GM19452 (cell line): ENCODE measurements at regions not wholly inside any gene's neighbourhood (a gene's known extent, or its start where the extent isn't known, plus 50 kb on each side); places are given as distances from the start of the nearest gene placed in this dataset.

Source experiments
- ATAC-seq: cut with Tn5 transposase; IDR thresholded peaks from one replicate; pipeline ENCODE4 v1.9.1; 2021; ENCODE audit not compliant: unreplicated experiment

DNA sequence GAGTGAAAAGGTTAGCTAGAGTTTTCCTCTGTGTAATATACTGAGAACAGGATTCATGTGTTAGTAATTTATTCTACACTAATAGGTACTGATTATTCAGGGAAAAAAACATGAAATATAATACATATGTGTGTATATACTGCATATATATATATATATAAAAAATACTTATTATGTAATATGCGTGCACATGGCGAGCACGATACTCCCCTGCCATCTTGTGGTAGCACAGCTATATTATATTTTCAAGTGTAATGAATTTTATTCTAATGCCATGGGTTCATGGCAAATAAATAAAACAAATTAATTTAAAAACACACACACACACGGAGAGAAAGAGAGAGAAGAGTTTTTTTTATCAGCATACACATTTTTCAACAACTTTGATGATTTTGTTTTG lies 460.6 kb downstream of the KCNJ2 start:
- ATAC-seq = no peak

DNA sequence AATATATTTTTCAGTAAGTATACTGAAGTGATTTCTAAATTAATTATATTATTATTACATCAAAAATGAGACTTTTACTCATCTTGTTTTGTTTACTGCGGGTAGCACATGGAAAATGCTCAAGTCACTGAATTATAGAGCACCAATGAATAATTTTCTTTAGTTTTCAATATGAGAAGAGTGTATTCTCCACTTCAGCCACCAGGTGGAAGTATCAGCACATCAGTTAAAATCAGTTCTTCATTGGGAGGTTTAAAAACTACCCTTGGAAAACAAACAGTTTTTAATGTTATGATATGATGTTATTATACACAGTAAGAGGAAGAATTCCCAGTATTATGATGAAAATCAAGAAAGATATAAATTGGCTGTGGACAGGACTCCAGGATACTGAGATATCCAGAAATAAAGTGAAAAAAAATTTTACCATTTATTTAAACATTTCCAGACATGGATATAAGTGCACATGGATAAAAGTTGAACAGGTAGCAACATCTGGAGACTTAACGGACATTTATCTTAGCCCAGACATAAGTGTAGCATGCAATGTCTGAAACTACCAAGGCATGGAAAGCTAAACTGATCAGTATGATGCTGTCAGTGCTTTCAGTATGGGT lies 467.3 kb downstream of the KCNJ2 start:
- no peak for ATAC-seq

DNA sequence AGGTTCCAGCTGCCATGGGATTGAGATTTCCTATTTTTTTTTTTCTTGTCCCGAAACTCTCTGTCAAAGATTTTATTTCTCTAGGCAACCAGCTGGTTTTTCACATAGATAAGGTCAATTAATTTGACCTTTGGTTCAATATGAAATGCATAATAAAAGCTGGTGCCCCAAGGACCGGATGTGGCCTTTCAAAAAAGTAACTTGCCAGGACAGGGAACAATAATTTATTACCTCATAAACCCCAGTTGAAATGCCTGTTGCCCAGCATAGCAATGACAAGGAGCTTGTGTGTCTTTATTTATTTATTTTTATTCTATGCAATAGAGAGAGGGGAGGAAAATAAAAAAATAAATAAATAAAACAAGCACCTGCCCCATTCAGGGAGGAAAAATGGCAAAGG lies 472.7 kb downstream of the KCNJ2 start:
- ATAC-seq = no peak

DNA sequence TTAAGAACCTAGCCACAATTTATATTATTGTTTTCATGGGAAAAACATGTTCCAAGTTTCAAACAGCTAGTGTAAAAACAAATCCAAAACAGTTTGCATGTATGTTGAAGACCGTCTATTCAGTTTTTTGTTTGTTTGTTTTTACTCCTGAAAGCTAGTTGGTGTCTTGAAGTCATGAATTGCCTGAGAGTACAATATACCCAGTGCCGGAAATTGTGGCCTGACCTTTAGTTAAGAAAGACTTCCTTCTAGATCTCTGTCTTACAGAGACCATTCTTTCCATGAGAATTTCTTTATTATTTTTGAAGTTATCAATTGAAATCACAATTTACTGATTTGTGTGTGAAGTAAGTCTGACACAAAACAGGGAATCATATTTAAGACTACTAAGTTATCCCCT lies 474.8 kb downstream of the KCNJ2 start:
- no peak for ATAC-seq

DNA sequence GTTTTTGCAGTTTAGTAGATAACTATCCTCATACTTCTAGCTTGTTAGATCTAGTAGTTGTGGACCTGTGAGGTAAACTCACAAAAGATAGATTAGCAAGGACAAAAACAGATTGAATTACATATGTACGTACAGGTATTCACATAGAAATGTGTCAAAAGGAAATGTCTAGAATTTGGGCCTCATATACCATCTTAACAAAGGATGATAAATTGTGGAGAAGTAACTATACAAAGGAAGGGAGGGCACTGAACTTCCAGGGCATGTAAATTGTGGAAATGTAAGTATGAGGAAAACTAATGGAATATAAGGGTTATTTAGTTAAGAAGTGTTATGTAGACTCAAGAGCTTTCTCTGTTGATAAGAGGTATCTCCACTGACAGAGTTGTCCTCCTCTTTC lies 477.3 kb downstream of the KCNJ2 start:
- no peak for ATAC-seq

DNA sequence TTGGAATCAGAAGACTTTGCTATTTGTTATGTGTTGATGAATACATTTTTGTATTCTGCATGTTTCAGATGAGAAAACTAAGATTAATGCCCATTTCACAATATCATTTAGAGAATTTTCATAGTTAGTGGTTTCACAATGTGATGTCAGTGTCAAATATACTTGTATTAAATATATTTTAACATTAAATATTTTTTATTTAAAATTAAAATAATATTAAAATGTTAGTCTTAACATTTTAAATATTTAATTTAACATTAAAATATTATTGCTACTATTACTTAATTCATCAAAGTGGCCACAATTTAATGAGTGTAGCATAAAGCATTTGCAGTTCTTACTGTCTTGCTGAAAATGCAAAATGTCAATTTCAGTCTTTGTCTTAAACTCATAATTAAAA lies 478.8 kb downstream of the KCNJ2 start:
- no peak for ATAC-seq

DNA sequence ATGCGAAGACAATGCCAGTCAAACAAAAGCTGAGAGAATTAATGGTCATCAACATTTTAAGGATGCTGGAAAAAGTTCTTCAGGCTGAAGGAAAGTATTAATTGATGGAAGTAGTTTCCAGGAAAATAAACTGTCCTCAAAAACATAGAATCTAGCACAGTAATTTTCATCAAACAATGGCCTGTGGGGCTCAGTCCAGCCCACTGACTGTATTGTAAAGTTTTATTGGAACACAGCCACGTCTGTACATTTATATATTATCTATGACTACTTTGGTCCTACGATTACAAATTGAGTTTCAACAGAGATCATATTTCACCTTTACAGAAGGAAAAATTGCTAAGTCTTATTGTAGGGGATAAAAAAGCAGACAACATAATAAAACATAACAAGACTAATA lies 484.5 kb downstream of the KCNJ2 start:
- no peak for ATAC-seq

DNA sequence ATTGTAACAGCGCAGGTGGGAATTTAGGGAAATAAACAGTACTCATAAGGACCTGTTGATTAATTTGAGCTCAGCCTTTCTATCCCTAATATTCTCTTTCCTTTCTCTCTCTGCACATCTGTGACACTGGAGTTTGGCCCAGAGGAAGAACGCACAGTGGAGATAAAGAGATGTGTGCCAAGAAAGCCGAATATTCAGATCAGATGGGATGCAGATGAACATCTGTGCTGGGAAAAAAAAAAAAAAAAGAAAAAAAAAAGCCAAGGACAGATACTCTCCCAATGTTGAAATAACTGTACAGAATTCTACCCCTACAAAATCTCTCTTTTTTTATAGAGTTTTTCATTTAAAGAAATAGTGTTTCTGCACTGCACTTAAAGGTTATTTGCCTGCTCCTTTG lies 485.4 kb downstream of the KCNJ2 start:
- no peak for ATAC-seq

DNA sequence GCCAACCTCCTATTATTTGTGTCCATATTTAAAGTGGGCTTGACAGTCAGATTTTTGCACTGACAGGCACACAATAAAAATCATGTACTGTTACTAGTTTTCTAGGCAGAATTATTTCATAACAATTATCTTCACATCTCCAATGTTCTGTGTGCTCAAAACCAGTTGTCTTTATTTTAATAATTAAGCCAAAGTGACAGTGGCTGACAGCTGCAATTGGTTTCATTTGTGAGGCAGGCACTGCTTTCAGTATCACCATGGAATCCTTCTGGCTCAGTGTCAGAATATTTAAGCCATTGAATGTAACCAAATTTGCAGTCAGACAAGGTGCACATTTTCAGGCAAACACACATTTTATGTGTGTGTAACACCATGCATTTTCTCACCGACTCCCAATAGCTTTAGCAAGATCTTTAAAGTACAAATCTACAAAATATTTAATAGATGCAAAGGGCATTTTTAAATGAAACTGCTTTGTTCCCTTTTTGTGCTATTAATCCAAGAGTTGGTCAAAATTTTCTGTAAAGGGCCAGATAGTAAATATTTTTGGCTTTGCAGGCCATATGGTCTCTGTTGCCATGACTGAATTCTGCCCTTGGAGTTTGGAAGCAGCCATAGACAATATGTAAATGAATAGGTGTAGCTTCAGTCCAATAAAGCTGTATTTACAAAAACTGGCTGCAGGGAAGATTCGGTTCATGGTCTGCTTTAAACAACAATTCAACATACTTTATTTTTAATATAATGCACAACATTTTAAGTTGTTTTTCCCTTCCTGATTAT lies 486.0 kb downstream of the KCNJ2 start:
- ATAC-seq = no peak

DNA sequence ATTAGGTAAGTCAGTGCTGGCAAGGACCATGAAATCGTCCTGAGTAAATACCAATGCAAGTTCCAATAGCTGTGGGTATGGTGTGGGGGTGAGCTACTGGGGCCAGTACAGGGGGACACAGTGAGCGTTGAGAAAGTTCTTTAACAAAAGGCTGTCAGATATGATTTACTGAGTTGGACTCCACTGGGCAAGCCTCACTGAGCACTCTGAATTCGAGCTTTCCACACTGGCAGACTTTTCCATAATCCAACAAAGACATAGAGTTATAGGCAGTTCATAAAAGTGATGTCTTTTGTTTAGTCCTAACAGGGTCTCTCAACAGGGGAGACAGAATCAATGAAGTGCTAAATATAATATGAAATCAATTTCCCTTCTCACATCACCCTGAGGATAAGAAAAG lies 489.0 kb downstream of the KCNJ2 start:
- no peak for ATAC-seq

DNA sequence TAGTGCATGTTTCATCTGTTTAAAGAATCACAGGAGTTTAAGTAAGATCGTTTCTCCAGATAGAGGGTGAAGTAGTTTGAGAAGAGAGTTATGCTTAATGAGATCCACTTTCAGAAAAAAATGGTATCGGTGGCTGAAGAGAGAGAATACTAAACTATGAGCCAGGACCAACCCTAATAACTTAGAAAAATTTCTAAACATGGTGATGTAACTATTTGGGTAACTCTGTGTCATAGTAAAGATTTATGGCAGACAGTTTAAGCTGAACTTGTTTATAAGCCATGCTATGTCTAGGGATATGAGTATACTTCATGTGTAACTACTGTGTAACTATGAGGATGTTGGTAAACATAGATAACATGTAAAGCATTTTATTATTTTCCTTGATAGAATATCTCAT lies 489.5 kb downstream of the KCNJ2 start:
- ATAC-seq = no peak

DNA sequence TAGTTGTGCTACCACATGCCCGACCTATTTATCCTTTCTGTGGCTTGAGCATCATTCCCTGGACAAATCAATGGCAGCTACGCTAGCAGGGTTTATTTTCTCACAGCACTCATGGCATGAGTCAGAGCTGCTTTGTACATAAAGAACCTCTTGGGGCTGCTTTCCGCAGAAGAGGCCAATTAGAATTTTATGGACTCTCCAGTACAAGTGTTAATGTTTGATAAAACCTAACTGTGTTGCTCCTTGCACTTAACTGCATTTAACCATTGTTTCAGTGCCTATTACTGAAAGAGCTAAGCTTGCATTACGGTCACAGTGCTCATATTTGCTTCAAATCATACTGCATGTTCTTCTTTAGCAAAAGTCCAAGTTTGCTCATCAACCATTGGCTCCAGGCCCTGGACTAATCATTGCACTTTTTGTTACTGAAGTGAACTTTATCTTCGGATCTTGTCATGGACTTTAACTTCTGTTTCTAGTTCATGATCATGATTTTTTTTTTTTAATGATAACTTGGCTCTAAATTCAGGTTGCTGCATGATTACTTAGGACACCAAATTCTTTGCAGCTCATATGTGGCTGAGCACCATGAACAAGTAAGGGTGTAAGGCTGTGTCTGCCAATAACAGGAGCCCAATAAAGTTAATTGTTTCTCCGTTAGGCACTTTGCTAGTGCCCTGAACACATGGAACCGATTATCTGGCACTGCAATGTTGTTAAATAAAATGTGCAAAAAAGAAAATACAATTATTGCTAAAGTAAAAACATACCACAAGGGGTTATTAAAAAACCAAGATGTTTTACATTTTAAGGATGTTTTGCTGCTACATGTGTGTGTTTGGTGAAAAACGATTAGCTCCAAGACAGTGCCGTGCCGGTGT lies 492.2 kb downstream of the KCNJ2 start:
- no peak for ATAC-seq

DNA sequence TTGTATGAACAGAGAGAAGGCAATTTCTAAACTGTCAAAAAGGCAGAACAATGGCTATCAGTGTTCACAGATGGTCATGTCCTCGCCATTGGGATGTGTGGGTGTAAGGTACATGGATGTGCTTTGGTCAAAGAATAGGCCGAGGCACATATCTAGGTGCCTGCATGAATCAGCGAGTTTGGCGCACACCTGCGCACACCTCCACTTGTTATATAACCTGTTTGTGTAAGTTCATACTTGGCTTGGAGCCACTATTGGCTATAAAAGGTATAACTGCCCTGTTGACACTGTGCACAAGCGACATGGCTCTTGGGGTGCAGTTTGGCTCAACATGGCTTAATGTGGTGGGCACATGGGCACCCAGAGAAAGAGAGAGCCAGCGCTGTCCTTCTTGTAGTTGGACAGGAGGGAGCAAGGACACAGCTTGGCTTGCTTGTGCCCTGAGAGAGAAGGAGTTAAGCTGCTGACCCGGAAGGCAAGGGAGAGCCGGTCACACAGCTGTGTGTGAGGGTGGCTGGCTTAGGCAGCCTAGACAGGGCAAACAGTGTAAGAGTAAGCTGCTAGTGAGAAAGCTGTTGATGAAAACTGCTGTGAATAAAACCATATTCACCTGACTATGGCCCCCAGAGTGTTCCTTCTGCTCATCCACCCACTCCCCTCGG lies 499.1 kb downstream of the KCNJ2 start:
- ATAC-seq = no peak

DNA sequence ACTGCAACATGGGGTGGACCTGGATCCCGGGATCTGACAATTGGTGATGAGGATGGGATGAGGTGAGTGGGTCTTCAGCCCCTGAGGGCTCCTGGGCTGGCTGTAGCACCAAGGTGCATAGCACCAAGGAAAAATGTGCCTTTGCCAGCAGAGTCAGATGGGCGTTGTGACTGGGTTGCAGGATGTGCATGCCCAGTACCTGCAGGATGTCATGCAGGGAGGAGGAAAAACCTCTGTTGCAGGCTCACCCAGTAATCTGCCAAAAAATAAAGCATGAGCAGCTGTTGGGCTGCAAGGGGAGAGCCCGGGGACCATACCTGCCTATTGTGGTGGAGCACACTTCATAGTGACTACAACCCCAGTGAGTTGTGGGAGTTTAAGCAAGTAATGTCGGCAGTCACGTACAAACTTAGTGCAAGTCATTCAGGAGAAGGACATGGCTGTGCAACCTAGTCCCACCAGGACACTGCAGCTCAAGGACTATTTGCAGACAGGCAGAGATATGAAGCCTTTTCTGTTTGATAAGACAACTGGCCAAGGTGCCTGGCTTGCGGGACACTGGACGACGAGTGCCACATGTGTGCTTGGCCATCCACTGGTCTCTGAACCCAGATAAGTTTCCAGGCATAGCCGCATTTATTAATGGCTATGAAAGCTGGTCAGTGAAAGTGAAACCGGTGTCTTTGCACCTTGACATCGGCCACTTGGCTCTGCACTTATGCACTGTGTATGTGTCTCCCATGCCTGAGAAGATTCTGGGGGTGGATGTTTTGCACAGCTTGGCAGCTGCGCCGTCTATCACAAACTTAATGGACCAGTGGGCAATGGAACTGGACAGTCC lies 499.8 kb downstream of the KCNJ2 start:
- no peak for ATAC-seq

DNA sequence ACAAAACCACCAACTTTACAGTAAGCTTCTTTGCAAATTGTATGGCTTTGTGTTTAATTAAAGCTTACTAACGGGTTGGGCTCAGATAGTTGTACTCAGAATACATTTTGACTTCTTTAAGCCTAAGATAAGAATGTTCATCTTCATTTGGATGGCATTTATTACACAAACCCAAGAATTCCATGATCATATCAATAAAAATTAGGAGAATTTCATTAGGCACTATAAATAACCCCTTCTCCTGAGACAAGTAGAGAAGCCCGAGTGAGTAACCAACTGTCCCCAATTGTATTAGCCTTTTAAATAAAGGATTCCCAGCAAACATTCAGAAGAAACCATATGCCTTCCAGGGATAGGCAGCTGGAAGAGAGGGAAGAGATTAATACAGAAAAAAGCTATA lies 504.7 kb downstream of the KCNJ2 start:
- ATAC-seq = no peak

DNA sequence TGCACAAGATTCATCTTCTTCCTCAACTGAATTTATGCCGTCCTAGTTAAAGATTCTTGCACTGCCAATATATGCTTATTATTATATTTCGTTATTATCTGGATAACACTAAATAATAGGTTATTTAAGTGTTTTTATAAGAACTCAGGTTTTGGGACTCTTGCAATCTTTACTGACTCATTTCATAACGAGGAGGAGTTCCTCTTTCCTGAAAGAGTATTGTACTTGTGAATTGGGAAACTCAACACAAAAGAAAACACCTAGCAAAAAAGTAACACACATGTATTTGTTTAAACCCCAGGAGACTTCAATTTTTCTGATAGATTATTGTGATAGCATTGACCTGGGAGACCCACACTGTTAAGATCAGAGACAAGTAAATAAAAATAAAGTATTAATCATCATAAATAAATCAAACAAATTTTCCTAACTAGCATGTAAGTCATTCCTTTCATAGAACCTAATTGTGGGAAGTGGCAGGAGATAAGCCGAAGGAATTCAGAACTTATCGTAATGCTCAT lies 505.8 kb downstream of the KCNJ2 start:
- no peak for ATAC-seq

DNA sequence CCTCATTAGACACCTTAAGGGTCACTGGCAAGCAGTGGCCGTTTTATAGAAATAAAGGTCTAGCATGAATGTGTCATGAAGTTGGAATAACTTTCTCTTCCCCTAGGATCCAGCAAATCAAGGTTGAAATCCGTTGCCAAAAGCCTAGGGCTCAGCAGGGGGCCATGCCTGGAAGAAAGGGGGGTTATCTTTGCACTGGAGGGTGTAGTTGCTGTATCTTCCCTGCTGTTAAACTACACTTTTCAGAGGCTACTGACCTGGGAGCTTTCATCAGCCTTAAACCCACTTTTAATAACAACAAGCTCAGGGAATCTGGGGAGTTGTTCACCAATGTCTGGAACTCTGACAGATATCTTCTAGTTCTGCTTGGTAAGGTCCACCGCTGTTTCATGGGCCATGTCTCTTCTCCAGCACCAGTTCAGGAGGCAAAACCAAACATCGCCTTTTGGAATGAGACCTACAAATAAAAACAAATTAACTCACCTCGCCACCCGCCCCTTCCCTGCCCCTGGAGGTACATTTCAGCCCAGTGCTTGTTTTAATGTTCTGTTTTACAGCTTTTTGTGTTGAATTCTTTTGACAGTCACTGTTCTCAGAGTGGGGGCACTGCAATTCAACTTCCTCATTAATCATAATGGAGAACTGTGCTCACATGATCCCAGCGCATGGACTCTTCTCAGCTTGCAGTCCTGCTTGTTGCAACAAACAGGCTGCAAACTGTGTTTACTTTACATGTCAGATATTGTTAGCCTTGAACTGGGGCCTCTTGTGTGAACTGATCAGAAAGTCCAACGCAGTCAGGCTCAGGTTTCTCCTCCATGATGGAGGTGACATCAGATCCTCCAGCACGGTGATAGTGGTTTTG lies 508.7 kb downstream of the KCNJ2 start:
- ATAC-seq = no peak

DNA sequence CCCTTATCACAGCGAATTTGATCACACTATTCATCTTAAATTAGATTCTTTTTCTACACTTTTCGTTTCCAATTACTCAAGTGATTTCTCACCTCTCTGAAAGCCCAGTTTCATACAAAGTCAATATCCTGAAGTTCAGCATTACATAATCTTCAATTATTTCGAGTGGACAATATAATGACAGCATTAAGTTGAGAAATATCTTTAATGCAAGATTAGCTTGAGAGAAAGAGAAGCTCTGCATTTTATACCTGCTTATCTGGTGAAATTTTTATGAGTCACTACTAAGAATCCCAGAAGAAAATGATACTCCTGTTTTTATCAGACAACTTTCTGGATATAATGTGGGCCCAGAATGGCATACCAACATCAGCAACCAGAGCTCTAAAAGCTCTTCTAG lies 509.6 kb downstream of the KCNJ2 start:
- no peak for ATAC-seq

DNA sequence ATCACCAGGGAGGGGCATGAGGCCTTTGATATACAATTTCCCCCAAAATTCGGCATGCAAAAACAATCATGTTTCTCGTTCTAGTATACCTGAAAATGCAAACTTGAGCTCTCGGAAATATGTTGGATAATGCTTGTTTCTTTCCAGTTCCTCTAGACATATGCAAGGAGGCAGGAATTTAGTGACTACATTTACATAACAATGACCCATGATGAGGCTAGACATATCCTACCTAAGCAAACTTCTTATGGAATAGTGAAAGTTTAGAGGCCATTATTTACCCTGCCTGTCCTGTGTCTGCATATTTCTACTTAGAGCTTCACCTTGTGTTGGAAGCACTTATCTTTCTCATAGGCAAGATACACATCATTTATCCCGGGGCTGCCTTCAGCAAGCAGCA lies 514.6 kb downstream of the KCNJ2 start:
- ATAC-seq = no peak
